Activated naive CD4-positive, alpha-beta T cell treated with anti-CD3 and anti-CD28 coated beads for 36 hours (primary cell): ENCODE measurements at regions not wholly inside any gene's neighbourhood (a gene's known extent, or its start where the extent isn't known, plus 50 kb on each side); places are given as distances from the start of the nearest gene placed in this dataset.

ENCODE experiments used
- CTCF ChIA-PET: fragments of 350-600 bp; sonication (Branson Sonifier 250); formaldehyde crosslinking; loops from one replicate; lab custom pipeline; 2021; ENCODE audit warnings: antibody characterized with exemption; lab: Charles Lee
- DNase-seq: peaks from one replicate; pipeline ENCODE4 v3.0.0-alpha.2; 2020
- H3K27ac Mint-ChIP-seq: one replicate; pipeline ENCODE4 v1.8.0; 2021; ENCODE audit warnings: mild to moderate bottlenecking, mixed read lengths
- H3K27me3 Mint-ChIP-seq: one replicate; pipeline ENCODE4 v1.8.0; 2021; ENCODE audit warnings: low read depth, mixed read lengths
- H3K36me3 Mint-ChIP-seq: one replicate; pipeline ENCODE4 v1.8.0; 2021; ENCODE audit warnings: low read depth, mixed read lengths
- H3K4me1 Mint-ChIP-seq: one replicate; pipeline ENCODE4 v1.8.0; 2021; ENCODE audit warnings: low read depth, mixed read lengths
- H3K4me3 Mint-ChIP-seq: one replicate; pipeline ENCODE4 v1.8.0; 2021; ENCODE audit warnings: mild to moderate bottlenecking, moderate library complexity, mixed read lengths
- H3K9me3 Mint-ChIP-seq: one replicate; pipeline ENCODE4 v1.8.0; 2021; ENCODE audit warnings: mixed read lengths
- intact Hi-C: fragments of 100-400 bp; cut with micrococcal nuclease; formaldehyde crosslinking; loops from one replicate; pipeline ENCODE4 v1.15.1; 2023

DNA sequence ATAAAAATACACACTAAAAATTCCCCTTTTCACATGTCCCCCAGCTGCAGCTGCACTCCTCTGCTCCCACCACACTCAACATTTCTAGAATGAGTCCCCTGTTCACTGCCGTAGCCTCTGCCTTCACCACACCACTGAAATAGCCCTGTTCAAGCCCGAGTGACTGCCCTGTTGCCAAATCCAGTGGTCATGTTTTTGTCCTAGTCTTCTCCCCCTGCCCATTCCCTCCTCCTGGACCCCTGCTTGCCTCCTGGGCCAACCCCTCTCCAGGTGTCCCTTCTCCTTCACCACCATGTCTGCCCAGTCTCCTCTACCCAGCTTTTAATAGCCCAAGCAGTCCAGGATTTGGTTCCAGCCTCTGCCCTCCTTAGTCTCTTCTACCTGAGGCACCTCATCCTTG lies 97.1 kb upstream of the LGALSL start:
- Mint-ChIP-seq H3K4me1 (peaks cover 7% of the 10 kb centered on the region), H3K27ac (no peak overlapping the region), H3K36me3 (no peaks in the 10 kb centered on the region), H3K4me3 (no peak overlapping the region), H3K9me3 (peaks cover 2% of the 10 kb centered on the region), H3K27me3 (peaks cover 10% of the 10 kb centered on the region)
- intact Hi-C loops: no loop called here
- CTCF ChIA-PET: no interaction called here
- no peak for DNase-seq

DNA sequence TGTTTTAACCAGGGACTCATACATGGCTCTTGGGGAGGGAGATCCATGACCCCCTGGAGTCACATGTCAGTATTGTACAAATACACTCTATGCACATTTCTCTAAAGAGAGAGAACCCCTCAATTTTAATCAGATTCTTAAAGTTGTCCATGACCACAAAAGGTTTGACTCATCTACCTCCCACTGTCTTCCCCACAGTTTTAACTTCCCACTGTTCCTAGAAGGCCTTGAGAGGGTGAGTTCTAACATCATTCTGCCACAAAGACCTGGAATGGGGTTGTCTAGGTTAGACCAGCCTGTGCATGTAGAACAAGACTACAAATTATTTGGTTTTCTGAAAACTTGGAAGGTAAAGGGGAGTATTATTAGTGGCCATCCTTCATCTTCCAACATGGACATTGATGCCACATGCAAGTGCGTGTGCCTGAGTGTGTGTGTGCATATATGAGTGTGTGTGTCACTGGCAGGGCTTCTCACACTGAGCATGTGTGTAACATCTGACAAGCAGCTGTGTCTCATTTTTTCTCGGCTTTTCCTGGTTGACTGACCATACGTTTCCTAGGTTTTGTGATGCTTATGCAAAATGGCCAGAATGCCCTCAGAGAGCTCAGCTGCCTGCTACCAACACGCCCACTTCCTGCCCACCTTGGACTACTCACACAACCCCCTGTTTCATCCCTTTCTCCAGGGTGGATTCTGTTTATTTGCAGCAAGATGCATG lies 94.6 kb upstream of the LGALSL start:
- Mint-ChIP-seq H3K27me3 (peaks cover 10% of the 10 kb centered on the region), H3K9me3 (no peaks in the 10 kb centered on the region), H3K27ac (no peak overlapping the region), H3K4me1 (peaks cover 7% of the 10 kb centered on the region), H3K36me3 (no peaks in the 10 kb centered on the region), H3K4me3 (no peak overlapping the region)
- CTCF ChIA-PET: interaction anchor here (0.6 to 1.7 kb wide), 3 partner anchors 28 to 211 kb away, joined by 3 to 7 read pairs (median 3); no protein-coding TSS in a partner anchor
- DNase-seq: no peak
- intact Hi-C loops: no loop called here

DNA sequence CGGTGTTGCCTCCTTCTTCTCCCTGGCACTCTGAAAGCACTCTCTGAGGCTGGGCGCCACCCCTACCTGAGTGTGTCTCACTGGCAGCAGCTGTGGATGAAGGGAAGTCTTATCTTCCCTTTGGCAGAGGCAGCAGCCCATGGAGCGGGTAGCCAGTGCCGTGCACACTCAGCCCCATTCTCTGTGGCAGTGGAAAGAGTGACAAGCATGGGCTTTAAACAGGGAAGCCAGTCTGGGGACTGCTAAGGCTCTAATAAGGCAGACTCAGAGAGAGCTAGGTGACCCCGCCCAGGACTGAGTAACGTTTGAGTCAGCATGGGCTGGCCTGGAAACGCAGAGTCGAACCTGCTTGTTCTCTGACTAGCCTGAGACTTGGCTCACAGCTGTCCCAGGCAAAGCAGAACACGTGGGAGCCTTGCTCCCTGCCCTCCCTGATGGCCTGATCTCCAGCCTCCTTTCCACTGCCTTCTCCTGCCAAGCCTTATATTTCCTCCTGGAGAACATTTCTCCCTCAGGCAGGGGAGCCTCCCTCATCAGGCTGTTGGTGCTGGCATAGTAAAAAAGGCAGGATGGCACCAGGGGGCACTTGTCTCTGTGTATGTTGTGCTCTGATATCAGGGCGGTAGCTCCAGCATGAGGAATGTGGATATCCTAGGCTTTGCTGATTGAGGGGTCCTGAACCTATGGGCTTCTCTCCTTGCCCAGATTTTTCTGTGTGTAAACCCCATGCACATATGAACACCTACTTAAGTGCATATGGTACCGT lies 93.9 kb upstream of the LGALSL start:
- Mint-ChIP-seq H3K27me3 (peaks cover 8% of the 10 kb centered on the region), H3K9me3 (no peaks in the 10 kb centered on the region), H3K4me1 (peaks cover 7% of the 10 kb centered on the region), H3K4me3 (no peak overlapping the region), H3K36me3 (no peaks in the 10 kb centered on the region), H3K27ac (no peak overlapping the region)
- CTCF ChIA-PET: interaction anchor here (0.5 to 1.0 kb wide), 2 partner anchors 122 to 211 kb away, joined by 3 to 4 read pairs; no protein-coding TSS in a partner anchor
- intact Hi-C loops: no loop called here
- DNase-seq: peak; percentile 73

DNA sequence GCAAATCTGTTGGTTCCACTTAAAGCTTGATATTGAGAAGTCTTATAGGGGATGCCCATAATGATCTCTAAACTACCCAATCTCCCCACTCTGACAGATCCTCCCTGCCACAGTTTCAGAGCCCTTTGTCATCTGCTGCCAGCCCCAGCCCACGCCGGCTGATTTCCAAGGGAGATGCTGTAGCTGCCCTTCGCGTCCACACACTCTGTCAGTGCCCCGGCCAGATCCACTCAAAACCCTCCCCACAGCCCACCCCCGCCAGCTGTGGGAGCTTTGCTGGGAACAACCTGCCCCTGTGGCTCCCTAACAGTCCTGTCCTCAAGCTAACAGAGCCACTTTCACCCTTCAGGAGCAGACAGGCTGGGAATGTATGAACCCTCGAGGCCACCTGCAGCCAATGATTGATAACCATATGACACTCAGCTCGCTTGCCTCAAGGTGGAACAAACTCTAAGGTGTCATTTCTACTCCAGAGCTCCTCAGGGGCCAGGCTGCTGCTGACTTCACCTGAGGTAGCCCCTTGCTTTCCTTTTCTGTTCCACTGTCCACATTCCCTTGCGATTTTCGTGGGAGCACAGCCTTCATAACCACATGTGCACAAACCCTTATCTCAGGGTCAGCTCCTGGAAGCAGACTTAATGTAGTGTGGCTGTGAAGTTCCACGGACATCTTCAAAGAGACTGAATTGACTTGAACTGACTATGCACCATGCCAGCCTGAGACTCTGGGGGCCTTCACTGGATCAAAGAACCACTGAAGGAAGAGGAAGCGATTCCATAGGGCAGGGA lies 92.6 kb upstream of the LGALSL start:
- no peak overlapping the region for H3K27ac Mint-ChIP-seq
- H3K9me3 Mint-ChIP-seq: no peaks in the 10 kb centered on the region
- no peak for DNase-seq
- CTCF ChIA-PET: interaction anchor here (2.0 kb wide), 1 partner anchor 30 kb away, joined by 11 read pairs; no protein-coding TSS in a partner anchor
- no peak overlapping the region for H3K4me3 Mint-ChIP-seq
- H3K27me3 Mint-ChIP-seq: peaks cover 3% of the 10 kb centered on the region
- peaks cover 7% of the 10 kb centered on the region for H3K4me1 Mint-ChIP-seq
- H3K36me3 Mint-ChIP-seq: no peaks in the 10 kb centered on the region
- intact Hi-C loops: no loop called here

DNA sequence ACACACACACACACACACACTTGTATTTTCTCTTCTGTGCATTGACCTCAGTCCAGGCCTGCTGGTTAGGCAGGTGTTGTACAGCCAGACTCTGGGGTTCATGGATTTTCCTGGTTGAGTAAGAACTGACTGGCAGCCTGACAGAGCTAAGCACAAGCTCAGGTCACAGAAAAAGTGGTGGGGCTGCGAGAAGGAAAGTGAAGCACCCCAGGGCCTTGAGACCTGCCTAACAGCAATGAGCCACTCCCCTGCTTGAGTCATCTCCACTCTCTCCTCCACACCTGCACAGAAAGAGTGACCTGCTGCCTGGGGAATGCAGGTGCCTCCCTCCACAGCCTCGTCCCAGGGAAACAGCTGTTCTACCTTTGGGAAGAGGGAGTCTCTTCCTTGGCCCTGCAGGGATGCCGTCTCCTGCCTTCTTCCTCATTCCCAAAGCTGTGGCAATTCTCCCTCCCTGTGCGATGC lies 91.4 kb upstream of the LGALSL start:
- CTCF ChIA-PET: interaction anchor here (2.0 kb wide), 1 partner anchor 32 kb away, joined by 11 read pairs; no protein-coding TSS in a partner anchor
- H3K27ac Mint-ChIP-seq: no peak overlapping the region
- H3K9me3 Mint-ChIP-seq: no peaks in the 10 kb centered on the region
- H3K4me1 Mint-ChIP-seq: peaks cover 5% of the 10 kb centered on the region
- intact Hi-C loops: no loop called here
- H3K4me3 Mint-ChIP-seq: no peak overlapping the region
- DNase-seq: no peak
- H3K36me3 Mint-ChIP-seq: no peaks in the 10 kb centered on the region
- H3K27me3 Mint-ChIP-seq: peaks cover 2% of the 10 kb centered on the region

DNA sequence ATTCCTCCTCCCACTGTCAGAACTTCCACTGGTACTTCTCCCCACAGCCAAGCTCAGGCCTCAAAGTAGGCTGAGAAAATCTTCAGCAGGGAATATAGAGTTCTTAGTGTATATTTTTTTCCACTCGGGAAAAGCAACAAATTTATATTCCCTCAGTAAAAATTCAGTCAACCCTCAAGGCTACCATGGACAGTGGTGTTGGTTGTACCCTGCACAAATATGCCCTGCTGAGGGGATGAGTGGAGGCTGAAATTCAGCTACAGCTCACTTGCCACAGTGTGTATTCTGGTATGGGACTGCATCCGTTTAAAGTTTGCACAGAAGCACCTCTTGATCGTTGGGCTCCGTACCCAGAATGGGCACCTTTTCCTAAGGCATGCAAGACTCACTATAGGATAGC lies 90.8 kb upstream of the LGALSL start:
- Mint-ChIP-seq H3K4me3 (no peak overlapping the region), H3K36me3 (no peaks in the 10 kb centered on the region), H3K27me3 (no peaks in the 10 kb centered on the region), H3K4me1 (peaks cover 5% of the 10 kb centered on the region), H3K9me3 (no peaks in the 10 kb centered on the region), H3K27ac (no peak overlapping the region)
- CTCF ChIA-PET: interaction anchor here (1.6 kb wide), 1 partner anchor 32 kb away, joined by 5 read pairs; no protein-coding TSS in a partner anchor
- no peak for DNase-seq
- intact Hi-C loops: no loop called here

DNA sequence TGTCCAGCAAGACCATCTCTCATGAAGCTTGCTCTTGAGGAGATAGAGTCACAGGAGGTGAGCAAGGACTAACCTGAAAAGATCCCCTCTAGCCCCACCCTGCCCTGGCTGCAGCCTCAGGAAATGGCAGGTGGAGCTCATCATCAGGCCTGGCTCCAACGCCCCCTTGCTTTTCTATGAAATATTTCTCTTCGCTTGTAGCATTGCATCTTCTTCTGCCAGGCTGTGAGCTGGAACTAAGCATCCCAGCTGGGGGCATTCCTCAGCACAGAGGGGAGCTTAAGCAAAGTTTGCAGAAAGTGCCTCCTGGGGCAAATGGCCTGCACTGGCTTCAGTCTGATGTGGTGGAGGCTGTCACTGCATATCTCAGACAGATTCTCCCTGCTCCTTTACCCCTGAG lies 90.1 kb upstream of the LGALSL start:
- CTCF ChIA-PET: interaction anchor here (0.7 to 1.6 kb wide), 2 partner anchors 11 to 33 kb away, joined by 3 to 5 read pairs; no protein-coding TSS in a partner anchor
- Mint-ChIP-seq H3K4me1 (peaks cover 5% of the 10 kb centered on the region), H3K27me3 (no peaks in the 10 kb centered on the region), H3K27ac (no peak overlapping the region), H3K36me3 (no peaks in the 10 kb centered on the region), H3K4me3 (no peak overlapping the region), H3K9me3 (no peaks in the 10 kb centered on the region)
- DNase-seq: no peak
- intact Hi-C loops: no loop called here

DNA sequence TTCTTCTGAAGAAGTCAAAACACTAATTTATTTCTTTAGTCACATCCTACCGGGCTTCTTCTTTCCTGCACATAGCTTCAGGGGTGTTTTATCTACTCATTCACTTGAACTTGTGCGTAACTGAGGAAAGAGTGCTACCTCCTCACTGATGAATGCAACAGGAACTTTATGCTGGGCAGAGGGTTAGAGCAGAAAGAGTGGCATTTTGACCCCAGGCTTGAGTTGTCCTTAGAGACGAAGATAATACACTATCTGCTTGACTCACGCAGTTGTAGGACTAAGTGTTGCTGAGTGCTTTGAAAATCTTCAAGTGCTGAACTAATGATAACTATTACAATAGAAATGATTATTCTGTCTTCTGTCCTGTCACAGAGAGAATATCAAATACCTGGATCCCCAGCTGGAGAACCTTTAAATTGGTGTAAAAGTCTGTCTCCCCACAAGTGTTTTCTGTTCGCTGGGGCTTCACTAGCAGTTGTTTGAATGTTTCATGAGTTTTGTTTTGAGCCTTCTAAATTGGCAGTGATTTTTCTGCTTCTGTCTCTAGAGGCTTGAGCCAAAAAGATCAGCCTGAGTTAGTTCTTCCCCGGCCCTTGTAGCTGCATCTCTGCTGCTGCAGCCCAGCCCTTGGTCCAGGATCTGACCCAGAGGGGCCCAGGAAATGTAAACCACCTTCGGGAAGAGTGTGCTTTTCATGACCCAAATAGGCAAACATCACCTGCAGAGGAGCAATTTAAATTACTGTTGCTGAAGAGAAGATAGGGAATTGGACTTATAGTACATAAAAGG lies 86.3 kb upstream of the LGALSL start:
- H3K27me3 Mint-ChIP-seq: no peaks in the 10 kb centered on the region
- CTCF ChIA-PET: interaction anchor here (1.1 kb wide), 1 partner anchor 37 kb away, joined by 6 read pairs; no protein-coding TSS in a partner anchor
- no peak for DNase-seq

DNA sequence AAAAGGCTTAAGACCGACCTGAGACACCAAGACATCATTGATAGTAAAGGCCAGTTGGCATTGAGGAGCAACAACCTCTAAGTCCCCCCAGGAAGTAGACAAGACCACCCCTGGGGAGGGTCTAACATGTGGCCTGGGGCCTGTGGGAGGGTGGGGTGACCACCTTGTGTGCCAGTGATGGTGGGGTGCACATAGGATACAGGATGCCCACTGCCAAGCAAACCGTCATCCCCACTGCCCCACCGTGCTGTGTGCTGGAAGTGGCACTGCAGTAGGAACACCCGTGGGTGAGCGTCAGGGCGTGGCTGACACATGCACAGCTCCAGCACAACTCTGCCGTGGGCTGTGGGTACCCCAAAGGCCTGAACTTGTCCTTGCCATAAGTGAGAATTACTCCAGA lies 84.3 kb upstream of the LGALSL start:
- intact Hi-C loops: no loop called here
- no peak overlapping the region for H3K4me3 Mint-ChIP-seq
- no peaks in the 10 kb centered on the region for H3K4me1 Mint-ChIP-seq
- no peaks in the 10 kb centered on the region for H3K27me3 Mint-ChIP-seq
- no peaks in the 10 kb centered on the region for H3K36me3 Mint-ChIP-seq
- DNase-seq: no peak
- H3K27ac Mint-ChIP-seq: no peak overlapping the region
- CTCF ChIA-PET: interaction anchor here (1.7 to 3.5 kb wide), 2 partner anchors 38 to 119 kb away, joined by 5 to 12 read pairs; no protein-coding TSS in a partner anchor
- no peaks in the 10 kb centered on the region for H3K9me3 Mint-ChIP-seq

More for the DNA sequence above, 86.3 kb upstream of the LGALSL start:
- Mint-ChIP-seq H3K4me3 (no peak overlapping the region), H3K4me1 (no peaks in the 10 kb centered on the region), H3K27ac (no peak overlapping the region), H3K9me3 (no peaks in the 10 kb centered on the region), H3K36me3 (no peaks in the 10 kb centered on the region)
- intact Hi-C loops: no loop called here

DNA sequence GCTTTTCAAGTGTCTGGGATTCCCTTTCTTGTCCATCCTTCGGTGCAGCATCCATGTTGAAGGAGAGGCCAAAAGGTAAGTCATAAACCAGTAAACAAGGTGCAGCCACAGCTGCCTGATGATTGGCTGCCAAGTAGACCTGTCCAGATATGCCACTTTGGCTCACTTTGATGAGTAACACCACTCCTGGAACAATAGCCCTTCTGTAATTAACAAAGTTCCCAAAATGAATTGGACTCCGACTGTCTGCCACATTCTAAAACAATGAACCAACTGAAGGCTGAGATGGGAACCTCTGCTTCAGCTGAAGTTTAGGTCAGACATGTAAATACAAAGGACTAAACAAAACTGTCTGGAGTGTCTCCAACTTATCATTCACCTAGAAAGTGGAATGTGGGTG lies 82.2 kb upstream of the LGALSL start:
- no peaks in the 10 kb centered on the region for H3K9me3 Mint-ChIP-seq
- CTCF ChIA-PET: interaction anchor here (1.7 to 3.5 kb wide), 2 partner anchors 40 to 116 kb away, joined by 6 to 12 read pairs; no protein-coding TSS in a partner anchor

DNA sequence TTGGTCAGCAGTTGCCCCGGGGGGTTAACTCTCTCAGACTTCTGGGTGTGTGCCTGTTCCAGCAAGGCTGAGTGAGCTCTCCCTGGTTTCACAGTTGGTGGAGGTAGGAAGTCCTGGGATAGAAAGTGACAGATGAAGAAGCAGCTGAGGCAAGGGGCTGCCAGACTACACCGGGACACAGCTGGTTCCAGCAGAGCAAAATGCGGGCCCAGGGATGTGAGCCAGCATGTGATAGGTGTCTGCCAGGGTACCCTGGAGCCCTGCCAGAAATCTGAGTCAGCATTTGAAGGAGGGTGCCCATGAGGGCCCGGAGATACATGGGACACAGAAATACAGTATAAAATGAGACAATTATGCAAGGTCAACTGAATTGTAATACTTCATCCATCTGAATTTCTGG lies 79.3 kb upstream of the LGALSL start:
- no peak overlapping the region for H3K27ac Mint-ChIP-seq
- H3K4me1 Mint-ChIP-seq: no peaks in the 10 kb centered on the region
- CTCF ChIA-PET: interaction anchor here (0.7 to 1.1 kb wide), 2 partner anchors 34 to 44 kb away, joined by 3 to 4 read pairs; no protein-coding TSS in a partner anchor
- H3K4me3 Mint-ChIP-seq: no peak overlapping the region
- no peaks in the 10 kb centered on the region for H3K9me3 Mint-ChIP-seq
- intact Hi-C loops: no loop called here
- H3K36me3 Mint-ChIP-seq: no peaks in the 10 kb centered on the region
- H3K27me3 Mint-ChIP-seq: no peaks in the 10 kb centered on the region
- no peak for DNase-seq

More for the DNA sequence above, 82.2 kb upstream of the LGALSL start:
- no peak overlapping the region for H3K4me3 Mint-ChIP-seq
- no peaks in the 10 kb centered on the region for H3K27me3 Mint-ChIP-seq
- no peak overlapping the region for H3K27ac Mint-ChIP-seq
- intact Hi-C loops: no loop called here
- DNase-seq: no peak
- H3K4me1 Mint-ChIP-seq: no peaks in the 10 kb centered on the region
- no peaks in the 10 kb centered on the region for H3K36me3 Mint-ChIP-seq
